Activated naive CD4-positive, alpha-beta T cell treated with anti-CD3 and anti-CD28 coated beads, Interleukin-2, amount 10 ng/mL, durations not matched to agents 7 days and 5 days (primary cell): ENCODE measurements at regions not wholly inside any gene's neighbourhood (a gene's known extent, or its start where the extent isn't known, plus 50 kb on each side); places are given as distances from the start of the nearest gene placed in this dataset.
"Not testable (repeated sequence)": the region's sequence is repeated elsewhere in the genome, so short reads cannot be mapped to it uniquely, and the experiment has no call there.

Experiments used
- CTCF ChIA-PET: fragments of 350-600 bp; sonication (Branson Sonifier 250); formaldehyde crosslinking; loops from one replicate; lab custom pipeline; 2021; ENCODE audit warnings: antibody characterized with exemption; lab: Charles Lee
- DNase-seq: peaks from one replicate; pipeline ENCODE4 v3.0.0-alpha.2; 2020
- H3K27ac Mint-ChIP-seq: one replicate; pipeline ENCODE4 v1.8.0; 2021; ENCODE audit warnings: mild to moderate bottlenecking, moderate library complexity, mixed read lengths
- H3K27me3 Mint-ChIP-seq: one replicate; pipeline ENCODE4 v1.8.0; 2021; ENCODE audit warnings: mild to moderate bottlenecking, mixed read lengths
- H3K36me3 Mint-ChIP-seq: one replicate; pipeline ENCODE4 v1.8.0; 2021; ENCODE audit warnings: mixed read lengths
- H3K4me1 Mint-ChIP-seq: one replicate; pipeline ENCODE4 v1.8.0; 2021; ENCODE audit warnings: mixed read lengths
- H3K4me3 Mint-ChIP-seq: one replicate; pipeline ENCODE4 v1.8.0; 2021; ENCODE audit warnings: mild to moderate bottlenecking, moderate library complexity, mixed read lengths
- H3K9me3 Mint-ChIP-seq: one replicate; pipeline ENCODE4 v1.8.0; 2021; ENCODE audit warnings: mixed read lengths

DNA sequence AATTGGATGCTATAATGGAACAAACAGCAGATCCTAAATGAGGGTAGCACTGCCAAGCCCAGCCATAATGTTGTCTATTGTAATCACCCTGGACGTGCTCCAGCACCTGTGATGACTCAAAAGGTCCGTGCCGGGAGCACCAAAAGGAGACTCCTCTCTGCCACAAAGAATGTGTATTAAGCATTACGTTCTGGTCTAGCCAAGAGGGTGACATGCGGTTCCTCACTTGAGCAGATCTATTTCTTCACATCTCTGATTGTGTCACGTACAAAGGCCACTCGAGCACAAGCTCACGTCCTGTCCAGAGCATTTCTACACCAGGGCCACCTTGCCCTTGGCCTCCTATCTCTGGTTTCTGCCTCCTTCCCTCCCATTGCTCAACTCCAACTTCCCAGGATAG, 219.9 kb upstream of the IRS2 start:
- Mint-ChIP-seq H3K27me3 (no peaks in the 10 kb centered on the region), H3K36me3 (no peaks in the 10 kb centered on the region), H3K4me3 (no peak overlapping the region), H3K4me1 (no peaks in the 10 kb centered on the region), H3K27ac (no peak overlapping the region), H3K9me3 (no peaks in the 10 kb centered on the region)
- CTCF ChIA-PET: no interaction called here
- DNase-seq: no peak

DNA sequence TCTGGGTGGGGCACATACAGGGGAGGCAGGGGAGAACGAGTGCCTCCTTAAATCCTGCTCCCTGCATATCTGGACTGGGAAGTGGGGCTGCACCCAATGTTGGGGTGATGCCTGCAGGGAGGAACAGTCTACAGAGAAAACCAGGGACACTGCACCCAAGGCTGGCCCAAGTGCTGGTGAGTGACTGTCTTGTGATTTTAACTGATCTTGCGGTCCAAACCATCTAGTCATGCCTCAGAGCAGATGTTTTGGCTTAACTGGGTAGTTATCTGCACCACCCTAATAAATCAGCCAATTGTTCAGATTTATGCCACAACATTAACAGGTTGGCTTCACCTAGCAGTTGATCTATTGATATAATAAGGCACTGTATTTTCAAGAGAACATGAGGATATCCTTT, 219.2 kb upstream of the IRS2 start:
- no peak overlapping the region for H3K27ac Mint-ChIP-seq
- H3K9me3 Mint-ChIP-seq: no peaks in the 10 kb centered on the region
- no peaks in the 10 kb centered on the region for H3K4me1 Mint-ChIP-seq
- DNase-seq: no peak
- no peak overlapping the region for H3K4me3 Mint-ChIP-seq
- CTCF ChIA-PET: no interaction called here
- H3K36me3 Mint-ChIP-seq: no peaks in the 10 kb centered on the region
- no peaks in the 10 kb centered on the region for H3K27me3 Mint-ChIP-seq

DNA sequence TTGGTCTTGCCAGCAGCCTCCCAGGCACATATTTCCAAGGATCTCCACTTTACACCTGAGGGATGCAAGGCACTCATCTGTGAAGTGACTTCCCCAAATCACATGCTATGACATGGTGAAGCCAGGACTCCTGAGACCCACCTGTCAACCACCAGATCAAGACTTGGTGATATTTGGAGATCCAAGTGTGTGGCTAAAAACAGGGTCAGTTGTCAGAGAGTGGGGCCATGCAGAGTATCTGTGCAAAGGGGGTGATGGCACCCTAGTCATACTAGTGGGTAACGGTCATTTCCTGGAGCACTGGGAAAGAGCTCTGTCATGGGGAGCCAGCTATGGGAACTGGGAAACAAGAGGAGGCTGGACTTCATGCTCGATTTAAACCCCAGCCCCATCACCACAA, 218.4 kb upstream of the IRS2 start:
- H3K4me1 Mint-ChIP-seq: no peaks in the 10 kb centered on the region
- no peak for DNase-seq
- H3K36me3 Mint-ChIP-seq: no peaks in the 10 kb centered on the region
- H3K4me3 Mint-ChIP-seq: no peak overlapping the region
- no peaks in the 10 kb centered on the region for H3K9me3 Mint-ChIP-seq
- H3K27ac Mint-ChIP-seq: no peak overlapping the region
- H3K27me3 Mint-ChIP-seq: no peaks in the 10 kb centered on the region
- CTCF ChIA-PET: no interaction called here

- no peak overlapping the region for H3K27ac Mint-ChIP-seq
- H3K27me3 Mint-ChIP-seq: no peaks in the 10 kb centered on the region
- no peak for DNase-seq
- CTCF ChIA-PET: no interaction called here
- no peaks in the 10 kb centered on the region for H3K9me3 Mint-ChIP-seq
- no peaks in the 10 kb centered on the region for H3K36me3 Mint-ChIP-seq
- H3K4me1 Mint-ChIP-seq: no peaks in the 10 kb centered on the region
- H3K4me3 Mint-ChIP-seq: no peak overlapping the region
Measured at GRCh38 chr13:110001670-110002275, 215.4 kb upstream of the IRS2 start.

DNA sequence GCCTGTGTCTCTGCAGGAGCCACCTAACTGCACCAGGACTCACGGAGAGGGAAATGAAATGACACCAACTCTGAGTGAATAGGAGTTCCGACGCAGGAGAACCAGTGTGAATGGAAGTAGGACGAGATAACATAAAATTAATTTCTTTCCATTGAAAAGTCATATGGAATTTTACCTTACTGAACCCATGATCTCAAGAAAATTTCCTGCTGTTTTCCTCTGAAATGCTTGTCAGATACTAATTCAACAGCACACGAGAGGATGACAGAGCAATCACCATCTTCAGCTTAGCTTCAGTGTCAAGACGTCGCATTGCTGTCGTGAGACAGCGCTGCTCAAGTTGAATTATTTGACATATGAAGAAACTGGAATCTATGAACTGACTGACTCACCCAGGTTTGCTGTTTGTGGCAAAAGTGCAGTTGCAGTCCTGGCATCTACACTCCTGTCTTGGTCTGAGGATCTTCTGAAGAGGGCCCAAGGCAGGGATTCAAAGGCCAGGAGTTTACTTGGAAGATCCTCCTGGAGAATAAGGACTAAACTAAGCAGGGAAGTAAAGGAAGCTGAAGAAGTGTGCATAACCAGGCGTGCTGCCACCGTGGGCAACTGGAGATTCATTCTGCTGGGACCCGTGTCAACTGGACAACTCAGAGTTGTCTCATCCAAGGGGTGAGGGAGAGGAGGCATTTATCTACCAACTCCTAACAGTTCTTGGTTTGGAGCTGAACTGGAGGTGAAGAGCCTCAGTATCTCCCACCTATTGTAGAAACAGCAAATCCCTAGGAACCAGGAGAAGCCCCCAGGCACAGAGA, 214.4 kb upstream of the IRS2 start:
- CTCF ChIA-PET: no interaction called here
- H3K36me3 Mint-ChIP-seq: no peaks in the 10 kb centered on the region

DNA sequence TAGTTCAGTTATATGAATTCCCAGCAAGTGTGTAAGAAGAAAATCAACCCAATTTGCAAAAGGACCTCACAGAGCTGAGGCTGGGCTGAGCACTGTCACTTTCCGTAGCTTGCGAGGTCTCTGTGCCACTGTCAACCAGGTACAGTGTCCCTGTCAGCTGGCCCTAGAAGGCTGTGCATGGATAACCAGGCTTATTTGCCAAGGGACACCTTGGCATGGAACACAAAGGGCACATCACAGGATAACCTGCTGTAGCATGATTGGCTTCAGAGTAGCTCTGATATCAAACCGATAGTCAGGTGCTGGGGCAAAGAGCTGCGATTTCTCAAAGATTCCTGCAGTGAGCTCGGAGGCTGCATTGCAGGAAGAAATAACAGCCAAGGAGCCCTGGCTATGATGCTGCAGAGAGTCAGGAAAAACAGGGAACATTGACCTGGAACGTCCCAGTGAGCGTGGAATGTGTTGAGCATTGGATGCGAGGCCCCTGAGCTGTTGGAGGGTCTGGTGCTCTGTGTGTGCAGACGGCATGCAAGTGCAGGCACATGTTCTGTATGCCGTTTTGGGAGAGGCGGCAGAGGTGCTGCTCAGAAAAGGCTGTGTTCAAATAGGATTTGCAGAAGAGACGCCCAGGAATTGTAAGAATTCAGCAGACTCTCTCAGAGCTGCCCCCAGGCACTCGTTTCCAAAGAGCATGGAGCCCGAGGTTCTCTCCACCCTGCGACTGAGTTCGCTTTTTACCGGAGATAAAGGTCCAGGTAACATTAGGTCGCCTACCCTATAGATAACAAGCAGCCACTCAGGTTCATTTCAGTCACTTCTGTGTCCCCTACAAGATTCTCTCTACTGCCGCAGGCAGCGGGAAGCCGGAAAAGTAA, 213.5 kb upstream of the IRS2 start:
- no peak for DNase-seq
- CTCF ChIA-PET: no interaction called here
- Mint-ChIP-seq H3K4me1 (no peaks in the 10 kb centered on the region), H3K27me3 (no peaks in the 10 kb centered on the region), H3K36me3 (no peaks in the 10 kb centered on the region), H3K4me3 (no peak overlapping the region), H3K9me3 (no peaks in the 10 kb centered on the region), H3K27ac (no peak overlapping the region)

More for the DNA sequence above, 214.4 kb upstream of the IRS2 start:
- no peaks in the 10 kb centered on the region for H3K9me3 Mint-ChIP-seq
- H3K4me3 Mint-ChIP-seq: no peak overlapping the region
- no peak for DNase-seq
- H3K27ac Mint-ChIP-seq: no peak overlapping the region
- H3K27me3 Mint-ChIP-seq: no peaks in the 10 kb centered on the region
- H3K4me1 Mint-ChIP-seq: no peaks in the 10 kb centered on the region

DNA sequence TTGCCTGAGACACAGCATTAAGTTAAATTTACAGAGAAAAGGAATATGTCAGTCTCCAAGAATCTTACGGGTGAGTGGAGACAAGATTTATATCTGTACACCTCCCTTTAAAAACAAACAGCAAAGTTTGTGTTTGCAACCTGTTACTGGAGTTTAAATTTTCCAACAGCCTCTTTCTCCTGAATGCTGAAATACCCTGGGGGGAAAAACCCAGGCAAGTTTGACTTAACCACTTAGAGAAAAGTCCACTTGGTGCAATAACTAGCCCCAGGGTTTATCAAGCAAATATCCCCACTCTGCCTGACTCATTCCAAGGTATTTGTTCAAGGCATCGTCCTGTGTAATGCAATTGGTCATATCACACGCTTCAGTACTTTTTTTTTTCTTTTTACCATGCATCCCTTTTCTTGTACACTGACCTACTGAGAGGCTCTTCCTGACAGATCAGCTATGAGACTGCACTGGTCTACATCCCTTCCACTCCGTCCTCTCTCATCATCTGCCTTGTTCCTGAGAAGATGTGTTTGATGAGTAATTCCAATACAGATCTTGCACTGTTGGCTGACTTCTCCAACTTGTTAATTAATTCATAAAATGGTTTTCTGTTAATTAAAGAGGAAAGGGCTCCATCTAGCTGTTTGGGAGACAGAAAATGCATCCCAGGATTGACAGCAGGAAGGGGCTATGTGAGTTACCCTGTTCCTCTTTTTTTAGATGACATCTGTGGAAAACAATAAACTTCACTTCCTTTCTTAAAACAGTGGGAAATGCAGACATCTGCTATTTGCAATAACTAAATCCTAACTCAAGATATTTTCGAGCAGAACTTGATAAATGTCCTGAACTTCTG, 212.5 kb upstream of the IRS2 start:
- Mint-ChIP-seq H3K9me3 (no peaks in the 10 kb centered on the region), H3K27me3 (no peaks in the 10 kb centered on the region), H3K36me3 (no peaks in the 10 kb centered on the region), H3K4me3 (no peak overlapping the region), H3K4me1 (no peaks in the 10 kb centered on the region), H3K27ac (no peak overlapping the region)
- no peak for DNase-seq
- CTCF ChIA-PET: no interaction called here

- H3K36me3 Mint-ChIP-seq: no peaks in the 10 kb centered on the region
- no peaks in the 10 kb centered on the region for H3K9me3 Mint-ChIP-seq
- CTCF ChIA-PET: no interaction called here
- no peaks in the 10 kb centered on the region for H3K27me3 Mint-ChIP-seq
- no peak overlapping the region for H3K27ac Mint-ChIP-seq
- no peaks in the 10 kb centered on the region for H3K4me1 Mint-ChIP-seq
- no peak for DNase-seq
- no peak overlapping the region for H3K4me3 Mint-ChIP-seq
Measured at GRCh38 chr13:109998037-109998436, 211.7 kb upstream of the IRS2 start.

GRCh38 chr13:109997056-109997595, 210.7 kb upstream of the IRS2 start:
- H3K27ac Mint-ChIP-seq, H3K9me3 Mint-ChIP-seq, CTCF ChIA-PET, H3K36me3 Mint-ChIP-seq, H3K27me3 Mint-ChIP-seq, H3K4me1 Mint-ChIP-seq, H3K4me3 Mint-ChIP-seq, DNase-seq: not testable (repeated sequence)

GRCh38 chr13:109996404-109996960, 210.1 kb upstream of the IRS2 start:
- Mint-ChIP-seq H3K36me3 (no peaks in the 10 kb centered on the region), H3K4me1 (no peaks in the 10 kb centered on the region), H3K9me3 (no peaks in the 10 kb centered on the region), H3K27me3 (no peaks in the 10 kb centered on the region), H3K4me3 (no peak overlapping the region), H3K27ac (no peak overlapping the region)
- DNase-seq: no peak
- CTCF ChIA-PET: no interaction called here

DNA sequence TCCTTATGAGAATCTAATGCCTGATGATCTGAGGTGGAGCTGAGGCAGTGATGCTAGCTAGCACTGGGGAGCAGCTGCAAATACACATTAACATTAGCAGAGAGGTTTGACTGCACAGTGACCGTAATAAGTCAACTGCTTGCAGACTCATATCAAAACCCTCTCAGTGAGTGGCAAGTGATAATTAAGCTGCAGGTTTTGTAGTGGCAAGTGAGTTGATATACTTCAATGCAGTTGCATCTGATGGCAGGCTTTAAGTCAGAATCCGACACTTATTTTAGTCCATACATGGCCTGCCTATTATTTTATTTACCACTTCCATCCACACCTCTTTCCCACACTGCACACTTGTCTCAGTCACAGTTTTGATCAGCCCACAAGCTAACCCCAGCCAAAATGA, 209.2 kb upstream of the IRS2 start:
- CTCF ChIA-PET: no interaction called here
- Mint-ChIP-seq H3K36me3 (no peaks in the 10 kb centered on the region), H3K4me3 (no peak overlapping the region), H3K9me3 (no peaks in the 10 kb centered on the region), H3K27ac (no peak overlapping the region), H3K27me3 (no peaks in the 10 kb centered on the region), H3K4me1 (no peaks in the 10 kb centered on the region)
- no peak for DNase-seq

DNA sequence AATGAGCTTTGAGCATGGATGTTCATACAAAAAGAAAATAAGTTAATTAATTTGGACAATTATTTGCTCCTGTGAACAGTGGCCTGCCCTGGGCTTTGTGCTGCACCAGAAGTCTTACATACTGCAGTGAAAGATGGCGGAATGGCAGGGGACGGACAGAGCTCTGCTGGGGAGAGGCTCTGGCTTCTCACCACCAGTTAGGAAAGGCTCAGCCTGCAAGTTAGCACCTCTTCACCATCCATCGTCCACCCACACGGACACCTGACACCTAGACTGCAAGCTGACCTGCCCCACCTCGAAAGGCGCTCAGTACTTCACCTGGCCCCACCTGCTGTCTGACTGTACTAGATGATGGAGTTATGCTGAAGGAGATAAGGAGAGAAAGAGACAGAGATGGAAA, 203.9 kb upstream of the IRS2 start:
- H3K36me3 Mint-ChIP-seq: no peaks in the 10 kb centered on the region
- H3K9me3 Mint-ChIP-seq: no peaks in the 10 kb centered on the region

GRCh38 chr13:109989686-109990085, 203.3 kb upstream of the IRS2 start:
- no peaks in the 10 kb centered on the region for H3K36me3 Mint-ChIP-seq
- CTCF ChIA-PET: no interaction called here
- no peak for DNase-seq
- no peaks in the 10 kb centered on the region for H3K4me1 Mint-ChIP-seq
- no peaks in the 10 kb centered on the region for H3K9me3 Mint-ChIP-seq
- peaks cover 4% of the 10 kb centered on the region for H3K27me3 Mint-ChIP-seq
- no peak overlapping the region for H3K27ac Mint-ChIP-seq
- H3K4me3 Mint-ChIP-seq: no peak overlapping the region

More for the DNA sequence above, 203.9 kb upstream of the IRS2 start:
- Mint-ChIP-seq H3K4me1 (no peaks in the 10 kb centered on the region), H3K4me3 (no peak overlapping the region), H3K27ac (no peak overlapping the region), H3K27me3 (peaks cover 4% of the 10 kb centered on the region)
- CTCF ChIA-PET: no interaction called here
- no peak for DNase-seq
